T-helper 1 cell treated with Interleukin-12 subunit alpha and Interleukin-12 subunit beta and Interleukin-4 antibody, amounts not matched to agents 30 μg/mL and 1 μg/mL, for 36 hours (primary cell): ENCODE measurements at regions not wholly inside any gene's neighbourhood (a gene's known extent, or its start where the extent isn't known, plus 50 kb on each side); places are given as distances from the start of the nearest gene placed in this dataset.

Experiments used
- H3K27ac Mint-ChIP-seq: one replicate; pipeline ENCODE4 v1.8.0; 2021; ENCODE audit warnings: mild to moderate bottlenecking, mixed read lengths
- H3K27me3 Mint-ChIP-seq: one replicate; pipeline ENCODE4 v1.8.0; 2021; ENCODE audit warnings: low read depth, mixed read lengths
- H3K36me3 Mint-ChIP-seq: one replicate; pipeline ENCODE4 v1.8.0; 2021; ENCODE audit warnings: low read depth, mixed read lengths
- H3K4me1 Mint-ChIP-seq: one replicate; pipeline ENCODE4 v1.8.0; 2021; ENCODE audit warnings: low read depth, mixed read lengths
- H3K4me3 Mint-ChIP-seq: one replicate; pipeline ENCODE4 v1.8.0; 2021; ENCODE audit warnings: mild to moderate bottlenecking, moderate library complexity, mixed read lengths
- H3K9me3 Mint-ChIP-seq: one replicate; pipeline ENCODE4 v1.8.0; 2021; ENCODE audit warnings: mixed read lengths

DNA sequence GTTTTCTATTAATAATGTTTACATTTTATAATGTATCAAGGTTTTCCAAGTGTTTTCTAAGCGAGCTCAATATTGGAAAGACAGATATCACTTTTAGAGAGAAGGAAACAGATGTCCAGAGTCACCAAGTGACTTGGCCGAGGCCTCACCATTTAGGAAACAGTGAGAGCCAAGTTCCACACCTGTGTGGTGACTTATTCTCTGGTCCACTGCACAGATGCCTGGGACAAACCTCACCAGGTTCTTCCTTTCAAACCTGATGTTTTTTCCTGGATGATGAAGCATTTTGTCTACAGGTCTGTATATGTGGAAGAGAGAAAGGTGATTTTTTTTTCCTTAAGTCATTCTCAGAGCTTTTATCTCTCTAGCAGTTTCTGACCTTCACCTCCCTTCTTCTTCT is 280.7 kb downstream of the LPIN1 start:
- H3K4me3 Mint-ChIP-seq: no peak overlapping the region
- no peaks in the 10 kb centered on the region for H3K4me1 Mint-ChIP-seq
- peaks cover 11% of the 10 kb centered on the region for H3K9me3 Mint-ChIP-seq
- peaks cover 17% of the 10 kb centered on the region for H3K27me3 Mint-ChIP-seq
- H3K36me3 Mint-ChIP-seq: no peaks in the 10 kb centered on the region
- H3K27ac Mint-ChIP-seq: no peak overlapping the region

DNA sequence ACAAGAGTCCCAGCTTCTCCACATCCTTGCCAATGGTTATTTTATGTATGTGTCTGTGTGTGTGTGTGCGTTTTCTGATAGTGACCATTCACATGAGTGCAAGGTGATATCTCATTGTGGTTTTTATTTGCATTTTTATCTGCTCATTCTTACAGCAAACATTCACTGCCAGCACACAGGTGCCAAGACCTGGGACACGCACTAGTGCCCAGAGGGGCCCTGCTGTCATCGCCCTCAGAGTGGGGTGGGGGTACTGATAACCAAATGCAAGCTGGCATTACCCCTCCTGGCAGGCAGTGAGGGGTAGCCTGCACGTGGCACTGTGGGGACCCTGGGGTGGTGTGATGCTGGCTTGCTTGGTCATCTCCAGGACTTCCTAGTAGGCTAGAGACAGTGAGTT is 285.4 kb downstream of the LPIN1 start:
- no peaks in the 10 kb centered on the region for H3K36me3 Mint-ChIP-seq
- H3K4me3 Mint-ChIP-seq: no peak overlapping the region
- H3K9me3 Mint-ChIP-seq: no peaks in the 10 kb centered on the region
- H3K27me3 Mint-ChIP-seq: peaks cover 27% of the 10 kb centered on the region
- no peak overlapping the region for H3K27ac Mint-ChIP-seq
- no peaks in the 10 kb centered on the region for H3K4me1 Mint-ChIP-seq

- Mint-ChIP-seq H3K36me3 (no peaks in the 10 kb centered on the region), H3K4me1 (no peaks in the 10 kb centered on the region), H3K27ac (no peak overlapping the region), H3K9me3 (no peaks in the 10 kb centered on the region), H3K4me3 (no peak overlapping the region), H3K27me3 (peaks cover 26% of the 10 kb centered on the region)
These were observed 286.0 kb downstream of the LPIN1 start for GRCh38 chr2:12032398-12032797.

GRCh38 chr2:12032975-12033374 is 286.5 kb downstream of the LPIN1 start:
- no peaks in the 10 kb centered on the region for H3K4me1 Mint-ChIP-seq
- no peak overlapping the region for H3K4me3 Mint-ChIP-seq
- no peak overlapping the region for H3K27ac Mint-ChIP-seq
- no peaks in the 10 kb centered on the region for H3K36me3 Mint-ChIP-seq
- peaks cover 24% of the 10 kb centered on the region for H3K27me3 Mint-ChIP-seq
- H3K9me3 Mint-ChIP-seq: no peaks in the 10 kb centered on the region

GRCh38 chr2:12033494-12033893 is 287.1 kb downstream of the LPIN1 start:
- Mint-ChIP-seq H3K36me3 (peaks cover under 1% of the 10 kb centered on the region), H3K4me3 (no peak overlapping the region), H3K9me3 (no peaks in the 10 kb centered on the region), H3K27ac (no peak overlapping the region), H3K27me3 (peaks cover 24% of the 10 kb centered on the region), H3K4me1 (no peaks in the 10 kb centered on the region)

DNA sequence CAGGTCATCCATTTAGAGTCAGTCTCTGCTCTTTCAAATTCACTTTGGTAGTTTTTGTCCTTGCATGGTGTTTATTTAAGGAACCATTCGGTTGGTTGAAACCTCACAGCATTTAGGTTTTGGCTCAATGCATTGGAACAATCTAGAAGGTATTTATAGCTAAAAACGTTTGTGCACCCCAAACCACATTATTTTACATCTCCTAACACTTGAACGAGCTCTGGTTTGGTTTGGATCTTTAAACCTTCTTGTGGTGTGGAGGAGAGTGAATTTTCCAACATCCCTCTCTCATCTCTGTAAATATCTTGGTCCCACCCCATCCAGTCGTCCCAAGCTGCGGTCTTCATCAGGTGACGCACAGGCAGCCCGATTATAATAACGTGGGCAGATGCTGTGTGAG is 287.9 kb downstream of the LPIN1 start:
- peaks cover 24% of the 10 kb centered on the region for H3K27me3 Mint-ChIP-seq
- H3K4me3 Mint-ChIP-seq: no peak overlapping the region
- H3K36me3 Mint-ChIP-seq: peaks cover 4% of the 10 kb centered on the region
- H3K4me1 Mint-ChIP-seq: no peaks in the 10 kb centered on the region
- H3K27ac Mint-ChIP-seq: no peak overlapping the region
- H3K9me3 Mint-ChIP-seq: no peaks in the 10 kb centered on the region

- Mint-ChIP-seq H3K27me3 (peaks cover 24% of the 10 kb centered on the region), H3K36me3 (peaks cover 4% of the 10 kb centered on the region), H3K27ac (no peak overlapping the region), H3K4me3 (no peak overlapping the region), H3K9me3 (peaks cover 6% of the 10 kb centered on the region), H3K4me1 (no peaks in the 10 kb centered on the region)
These were observed 288.7 kb downstream of the LPIN1 start for GRCh38 chr2:12035029-12035720.

GRCh38 chr2:12035956-12036639 is 289.7 kb downstream of the LPIN1 start:
- Mint-ChIP-seq H3K9me3 (peaks cover 12% of the 10 kb centered on the region), H3K27me3 (peaks cover 24% of the 10 kb centered on the region), H3K4me1 (no peaks in the 10 kb centered on the region), H3K4me3 (no peak overlapping the region), H3K27ac (no peak overlapping the region), H3K36me3 (peaks cover 4% of the 10 kb centered on the region)

DNA sequence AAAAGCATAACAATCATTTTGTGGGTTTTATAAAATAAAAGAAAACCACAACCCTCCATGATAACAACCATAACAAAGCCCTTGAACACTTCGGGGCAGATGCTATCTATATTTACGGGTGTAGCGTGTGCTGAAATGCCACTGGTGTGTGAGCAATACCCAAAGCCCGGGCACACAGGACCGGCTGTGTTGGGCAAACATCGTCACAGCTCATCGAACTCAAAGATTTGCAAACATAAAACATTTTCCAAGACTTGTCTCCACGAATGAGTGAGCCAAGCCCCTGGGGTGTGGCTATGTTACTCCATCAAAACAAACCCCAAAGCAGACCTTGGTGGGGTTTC is 290.2 kb downstream of the LPIN1 start:
- Mint-ChIP-seq H3K27ac (no peak overlapping the region), H3K4me1 (no peaks in the 10 kb centered on the region), H3K4me3 (no peak overlapping the region), H3K36me3 (peaks cover 4% of the 10 kb centered on the region), H3K27me3 (peaks cover 24% of the 10 kb centered on the region), H3K9me3 (peaks cover 17% of the 10 kb centered on the region)

DNA sequence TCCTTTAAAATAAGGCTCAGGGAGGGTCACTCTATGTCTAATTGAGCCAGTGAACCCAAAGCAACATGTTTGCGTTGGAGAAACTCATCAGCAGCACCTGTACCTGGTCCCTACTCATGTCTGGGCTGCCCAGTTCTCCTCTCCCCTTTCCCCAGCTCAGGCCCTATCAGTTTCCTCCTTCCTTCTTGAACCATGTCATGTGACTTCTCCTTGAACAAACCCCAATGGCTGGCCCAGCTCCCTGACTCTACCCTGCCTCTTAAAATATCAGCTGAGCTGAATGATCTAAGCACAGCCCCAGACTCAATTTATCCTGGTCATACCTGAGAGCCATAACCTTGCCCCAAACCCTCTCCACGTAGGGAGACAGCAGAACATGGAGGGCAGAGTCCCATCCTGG is 290.9 kb downstream of the LPIN1 start:
- Mint-ChIP-seq H3K36me3 (peaks cover 4% of the 10 kb centered on the region), H3K27ac (no peak overlapping the region), H3K9me3 (peaks cover 19% of the 10 kb centered on the region), H3K4me3 (no peak overlapping the region), H3K27me3 (peaks cover 24% of the 10 kb centered on the region), H3K4me1 (no peaks in the 10 kb centered on the region)

GRCh38 chr2:12041236-12041635 is 294.8 kb downstream of the LPIN1 start:
- Mint-ChIP-seq H3K9me3 (peaks cover 19% of the 10 kb centered on the region), H3K4me3 (no peak overlapping the region), H3K36me3 (peaks cover 4% of the 10 kb centered on the region), H3K27ac (no peak overlapping the region), H3K4me1 (peaks cover 4% of the 10 kb centered on the region), H3K27me3 (peaks cover 7% of the 10 kb centered on the region)

DNA sequence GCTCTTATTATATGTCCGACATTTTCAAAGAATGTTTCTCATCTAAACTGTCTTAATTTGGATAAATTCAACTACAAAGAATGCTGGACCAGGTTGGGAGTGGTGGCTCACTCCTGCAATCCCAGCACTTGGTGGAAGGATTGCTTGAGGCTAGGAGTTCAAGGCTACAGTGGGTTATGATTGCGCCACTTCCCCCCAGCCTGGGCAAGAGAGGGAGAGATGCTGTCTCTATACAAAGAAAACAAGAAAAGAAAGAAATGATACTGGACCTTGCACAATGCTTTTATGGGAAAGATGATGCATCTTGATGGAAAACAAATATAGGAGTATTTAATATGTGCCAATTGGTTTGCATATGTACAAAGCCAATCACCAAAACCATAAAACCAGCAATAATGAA is 296.7 kb downstream of the LPIN1 start:
- H3K27me3 Mint-ChIP-seq: peaks cover 14% of the 10 kb centered on the region
- no peak overlapping the region for H3K4me3 Mint-ChIP-seq
- H3K9me3 Mint-ChIP-seq: peaks cover 19% of the 10 kb centered on the region
- H3K4me1 Mint-ChIP-seq: peaks cover 4% of the 10 kb centered on the region
- H3K36me3 Mint-ChIP-seq: peaks cover 4% of the 10 kb centered on the region
- H3K27ac Mint-ChIP-seq: no peak overlapping the region

- Mint-ChIP-seq H3K4me1 (peaks cover 4% of the 10 kb centered on the region), H3K27me3 (peaks cover 15% of the 10 kb centered on the region), H3K9me3 (peaks cover 16% of the 10 kb centered on the region), H3K27ac (no peak overlapping the region), H3K36me3 (no peaks in the 10 kb centered on the region), H3K4me3 (no peak overlapping the region)
These were observed 298.4 kb downstream of the LPIN1 start for GRCh38 chr2:12044857-12045256.

- Mint-ChIP-seq H3K4me1 (peaks cover 4% of the 10 kb centered on the region), H3K27me3 (peaks cover 20% of the 10 kb centered on the region), H3K27ac (no peak overlapping the region), H3K4me3 (no peak overlapping the region), H3K9me3 (peaks cover 7% of the 10 kb centered on the region), H3K36me3 (no peaks in the 10 kb centered on the region)
These were observed 299.4 kb downstream of the LPIN1 start for GRCh38 chr2:12045864-12046291.

- Mint-ChIP-seq H3K4me3 (no peak overlapping the region), H3K4me1 (peaks cover 4% of the 10 kb centered on the region), H3K27ac (no peak overlapping the region), H3K36me3 (no peaks in the 10 kb centered on the region), H3K9me3 (peaks cover 2% of the 10 kb centered on the region), H3K27me3 (peaks cover 20% of the 10 kb centered on the region)
These were observed 300.2 kb downstream of the LPIN1 start for GRCh38 chr2:12046641-12047040.
